ENCODE measurements at regions not wholly inside any gene's neighbourhood (a gene's known extent, or its start where the extent isn't known, plus 50 kb on each side); places are given as distances from the start of the nearest gene placed in this dataset.

DNA sequence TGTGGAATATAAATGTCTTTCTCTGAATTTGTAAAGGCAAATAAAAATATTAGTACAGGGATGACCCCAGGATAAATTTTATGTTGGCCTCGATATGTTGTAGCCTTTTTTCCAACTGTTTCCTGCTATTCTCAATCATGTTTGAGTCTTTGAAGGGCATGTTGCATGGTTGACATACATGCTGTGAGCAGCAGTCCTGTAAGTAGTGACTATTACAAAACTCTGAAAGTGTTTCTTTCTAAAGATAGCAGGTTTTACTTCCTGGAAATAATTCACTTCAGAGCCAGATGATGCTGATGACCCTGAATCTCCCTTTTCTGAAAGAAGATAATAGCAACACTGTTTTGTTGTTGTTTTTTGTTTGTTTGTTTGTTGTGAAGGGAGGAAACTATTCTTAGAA, 393.0 kb upstream of the GNPDA2 start:
- no peak for DNase-seq
- Histone ChIP-seq H3K4me3 (ENCODE audit: low read depth, low read length) (no peak overlapping the region), H3K27me3 (replicated peaks) (no peaks in the 10 kb centered on the region), H3K36me3 (replicated peaks) (no peaks in the 10 kb centered on the region), H3K27ac (no peak overlapping the region)
- in situ Hi-C loops (cut with HindIII; ENCODE audit: low pct_ligation_motif_present, low sequenced_read_pairs), result no loop called here
- TF ChIP-seq, protein P1, sequence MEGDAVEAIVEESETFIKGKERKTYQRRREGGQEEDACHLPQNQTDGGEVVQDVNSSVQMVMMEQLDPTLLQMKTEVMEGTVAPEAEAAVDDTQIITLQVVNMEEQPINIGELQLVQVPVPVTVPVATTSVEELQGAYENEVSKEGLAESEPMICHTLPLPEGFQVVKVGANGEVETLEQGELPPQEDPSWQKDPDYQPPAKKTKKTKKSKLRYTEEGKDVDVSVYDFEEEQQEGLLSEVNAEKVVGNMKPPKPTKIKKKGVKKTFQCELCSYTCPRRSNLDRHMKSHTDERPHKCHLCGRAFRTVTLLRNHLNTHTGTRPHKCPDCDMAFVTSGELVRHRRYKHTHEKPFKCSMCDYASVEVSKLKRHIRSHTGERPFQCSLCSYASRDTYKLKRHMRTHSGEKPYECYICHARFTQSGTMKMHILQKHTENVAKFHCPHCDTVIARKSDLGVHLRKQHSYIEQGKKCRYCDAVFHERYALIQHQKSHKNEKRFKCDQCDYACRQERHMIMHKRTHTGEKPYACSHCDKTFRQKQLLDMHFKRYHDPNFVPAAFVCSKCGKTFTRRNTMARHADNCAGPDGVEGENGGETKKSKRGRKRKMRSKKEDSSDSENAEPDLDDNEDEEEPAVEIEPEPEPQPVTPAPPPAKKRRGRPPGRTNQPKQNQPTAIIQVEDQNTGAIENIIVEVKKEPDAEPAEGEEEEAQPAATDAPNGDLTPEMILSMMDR (IDR thresholded peaks at IDR 0.05; ENCODE audit: low read depth, low read length, missing control alignments), result no peak

DNA sequence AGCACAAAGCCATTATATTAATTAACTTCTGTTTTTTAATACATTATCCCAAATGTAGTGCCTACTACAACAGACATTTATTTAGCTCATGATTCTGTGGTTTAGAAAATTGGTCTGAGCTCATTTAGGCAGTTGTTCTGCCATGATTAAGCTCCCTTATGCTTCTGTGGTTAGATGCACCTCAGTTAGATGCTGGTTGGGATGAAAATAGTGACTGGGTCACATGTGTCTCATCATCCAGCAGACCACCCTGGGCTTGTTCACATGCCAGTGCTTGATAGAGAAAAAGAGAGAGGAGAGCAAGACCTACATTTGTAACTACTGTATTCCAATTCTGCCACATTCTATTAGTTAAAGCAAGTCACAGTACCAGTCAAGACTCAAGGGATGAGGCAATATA, 376.4 kb upstream of the GNPDA2 start:
- in situ Hi-C loops (cut with HindIII; ENCODE audit: low pct_ligation_motif_present, low sequenced_read_pairs), result no loop called here
- DNase-seq, result no peak
- TF ChIP-seq, protein P1 (IDR thresholded peaks at IDR 0.05; ENCODE audit: low read depth, low read length, missing control alignments), result no peak
- Histone ChIP-seq H3K36me3 (replicated peaks) (no peaks in the 10 kb centered on the region), H3K4me3 (ENCODE audit: low read depth, low read length) (no peak overlapping the region), H3K27me3 (replicated peaks) (no peaks in the 10 kb centered on the region), H3K27ac (no peak overlapping the region)

DNA sequence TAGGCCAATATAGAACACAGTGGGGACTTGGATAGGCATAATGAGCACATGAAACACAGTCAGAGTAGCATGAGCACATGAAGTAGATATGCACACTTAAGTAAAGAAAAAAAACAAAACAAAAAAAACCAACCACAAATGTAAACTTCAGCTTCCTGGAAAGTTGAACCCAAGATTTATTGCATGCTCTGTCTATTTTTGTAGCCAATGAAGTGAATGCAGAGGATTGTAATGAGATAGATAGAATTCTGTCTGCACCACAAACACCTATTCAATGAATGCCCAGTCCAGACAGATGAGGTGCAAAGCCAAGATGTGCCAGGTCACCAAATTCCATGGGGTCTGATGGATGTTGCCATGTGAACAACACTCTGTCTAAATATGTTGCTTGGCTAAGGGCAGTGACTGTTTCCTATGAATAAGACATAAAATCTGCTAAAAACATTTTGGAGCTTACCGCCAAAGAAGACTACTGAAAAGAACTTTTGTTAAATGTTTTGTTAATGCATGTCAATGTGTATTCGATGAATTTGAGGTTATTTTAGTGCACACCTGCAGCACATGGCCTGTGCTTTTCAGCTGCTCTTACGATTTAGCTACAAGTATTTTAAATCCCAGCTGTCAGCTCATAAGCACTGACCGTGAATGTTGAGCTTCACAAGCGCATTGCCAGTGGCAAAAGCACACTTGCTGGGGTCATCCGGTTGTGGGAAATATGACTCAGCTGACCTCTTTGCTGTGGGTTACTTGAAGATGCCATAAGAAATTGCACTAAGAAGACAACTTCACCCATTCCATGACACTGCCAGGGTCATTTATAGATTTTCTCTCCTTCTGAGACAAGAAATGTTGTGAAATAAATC, 374.8 kb upstream of the GNPDA2 start:
- in situ Hi-C loops (cut with HindIII; ENCODE audit: low pct_ligation_motif_present, low sequenced_read_pairs), result no loop called here
- no peak overlapping the region for H3K4me3 ChIP-seq (ENCODE audit: low read depth, low read length)
- DNase-seq, result no peak
- TF ChIP-seq, protein P1 (IDR thresholded peaks at IDR 0.05; ENCODE audit: low read depth, low read length, missing control alignments), result no peak
- no peak overlapping the region for H3K27ac ChIP-seq
- no peaks in the 10 kb centered on the region for H3K27me3 ChIP-seq (replicated peaks)
- no peaks in the 10 kb centered on the region for H3K36me3 ChIP-seq (replicated peaks)

DNA sequence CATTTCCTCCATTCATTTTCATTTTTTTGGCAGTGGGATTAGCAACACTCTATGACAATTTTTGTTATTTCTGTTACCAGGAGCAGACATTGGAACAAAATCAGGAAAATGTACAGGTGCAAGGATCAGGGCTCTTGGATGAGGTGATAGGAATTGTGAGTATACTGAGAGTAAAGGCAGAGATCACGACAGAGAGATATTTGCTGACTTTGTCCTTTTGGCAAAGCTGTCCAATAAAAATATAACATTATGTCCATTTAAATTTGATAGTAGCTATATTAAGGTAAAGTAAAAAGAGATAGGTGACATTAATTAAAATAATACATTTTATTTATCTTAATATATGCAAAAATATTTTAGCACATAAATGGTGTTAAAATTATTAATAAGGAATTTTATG, 373.1 kb upstream of the GNPDA2 start:
- Histone ChIP-seq H3K27ac (no peak overlapping the region), H3K36me3 (replicated peaks) (no peaks in the 10 kb centered on the region), H3K4me3 (ENCODE audit: low read depth, low read length) (no peak overlapping the region), H3K27me3 (replicated peaks) (no peaks in the 10 kb centered on the region)
- TF ChIP-seq, protein P1 (IDR thresholded peaks at IDR 0.05; ENCODE audit: low read depth, low read length, missing control alignments), result no peak
- in situ Hi-C loops (cut with HindIII; ENCODE audit: low pct_ligation_motif_present, low sequenced_read_pairs), result no loop called here
- DNase-seq, result no peak

DNA sequence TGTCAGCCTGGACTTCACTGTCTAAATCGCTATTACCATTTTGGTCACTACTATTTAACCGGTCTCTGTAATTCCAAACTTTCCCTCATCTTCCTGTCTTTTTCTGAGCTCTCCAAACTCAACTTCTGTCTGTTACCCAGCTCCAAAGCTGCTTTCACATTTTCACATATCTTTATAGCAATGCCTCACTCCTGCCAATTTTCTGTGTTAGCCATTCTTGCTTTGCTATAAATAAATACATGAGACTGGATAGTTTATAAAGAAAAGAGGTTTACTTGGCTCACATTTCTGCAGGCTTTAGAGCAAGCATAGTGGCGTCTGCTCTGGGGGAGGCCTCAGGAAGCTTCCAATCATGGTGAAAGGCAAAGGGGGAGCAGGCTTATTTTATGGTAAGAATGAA, 368.3 kb upstream of the GNPDA2 start:
- in situ Hi-C loops (cut with HindIII; ENCODE audit: low pct_ligation_motif_present, low sequenced_read_pairs), result no loop called here
- H3K27ac ChIP-seq, result no peak overlapping the region
- TF ChIP-seq, protein P1 (IDR thresholded peaks at IDR 0.05; ENCODE audit: low read depth, low read length, missing control alignments), result no peak
- H3K36me3 ChIP-seq (replicated peaks), result no peaks in the 10 kb centered on the region
- H3K4me3 ChIP-seq (ENCODE audit: low read depth, low read length), result no peak overlapping the region
- no peak for DNase-seq
- H3K27me3 ChIP-seq (replicated peaks), result no peaks in the 10 kb centered on the region

DNA sequence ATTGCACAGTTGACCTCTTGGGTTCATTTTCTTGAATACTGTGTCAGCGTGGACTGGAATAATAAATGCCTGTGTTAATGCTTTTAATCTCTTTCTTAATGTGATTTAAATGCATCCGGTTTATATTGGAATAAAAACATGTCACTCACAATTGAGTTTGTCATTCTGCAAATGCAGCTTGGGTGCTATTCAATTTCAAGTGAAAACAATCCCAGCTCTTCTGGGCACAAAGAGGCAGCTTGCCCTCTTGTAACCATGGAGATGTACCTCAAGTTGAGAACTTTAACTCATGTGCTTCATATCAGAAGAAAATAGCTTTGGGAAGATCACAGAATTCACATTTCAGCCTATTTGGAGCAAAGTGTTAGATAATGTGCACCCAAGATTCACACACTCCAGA, 355.7 kb upstream of the GNPDA2 start:
- Histone ChIP-seq H3K36me3 (replicated peaks) (no peaks in the 10 kb centered on the region), H3K4me3 (ENCODE audit: low read depth, low read length) (no peak overlapping the region), H3K27ac (no peak overlapping the region), H3K27me3 (replicated peaks) (no peaks in the 10 kb centered on the region)
- in situ Hi-C loops (cut with HindIII; ENCODE audit: low pct_ligation_motif_present, low sequenced_read_pairs), result no loop called here
- TF ChIP-seq, protein P1 (IDR thresholded peaks at IDR 0.05; ENCODE audit: low read depth, low read length, missing control alignments), result no peak
- no peak for DNase-seq

All from brain microvascular endothelial cell (primary cell).